ENCODE measurements at regions not wholly inside any gene's neighbourhood (a gene's known extent, or its start where the extent isn't known, plus 50 kb on each side); places are given as distances from the start of the nearest gene placed in this dataset.

GRCh38 chr1:238596703-238597102 is 706.0 kb upstream of the ZP4 start:
- no peak overlapping the region for H3K27ac ChIP-seq
- TF ChIP-seq, protein P1, sequence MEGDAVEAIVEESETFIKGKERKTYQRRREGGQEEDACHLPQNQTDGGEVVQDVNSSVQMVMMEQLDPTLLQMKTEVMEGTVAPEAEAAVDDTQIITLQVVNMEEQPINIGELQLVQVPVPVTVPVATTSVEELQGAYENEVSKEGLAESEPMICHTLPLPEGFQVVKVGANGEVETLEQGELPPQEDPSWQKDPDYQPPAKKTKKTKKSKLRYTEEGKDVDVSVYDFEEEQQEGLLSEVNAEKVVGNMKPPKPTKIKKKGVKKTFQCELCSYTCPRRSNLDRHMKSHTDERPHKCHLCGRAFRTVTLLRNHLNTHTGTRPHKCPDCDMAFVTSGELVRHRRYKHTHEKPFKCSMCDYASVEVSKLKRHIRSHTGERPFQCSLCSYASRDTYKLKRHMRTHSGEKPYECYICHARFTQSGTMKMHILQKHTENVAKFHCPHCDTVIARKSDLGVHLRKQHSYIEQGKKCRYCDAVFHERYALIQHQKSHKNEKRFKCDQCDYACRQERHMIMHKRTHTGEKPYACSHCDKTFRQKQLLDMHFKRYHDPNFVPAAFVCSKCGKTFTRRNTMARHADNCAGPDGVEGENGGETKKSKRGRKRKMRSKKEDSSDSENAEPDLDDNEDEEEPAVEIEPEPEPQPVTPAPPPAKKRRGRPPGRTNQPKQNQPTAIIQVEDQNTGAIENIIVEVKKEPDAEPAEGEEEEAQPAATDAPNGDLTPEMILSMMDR (IDR thresholded peaks at IDR 0.05) = no peak
- no peaks in the 10 kb centered on the region for H3K27me3 ChIP-seq
- no peaks in the 10 kb centered on the region for H3K4me1 ChIP-seq (ENCODE audit: control insufficient read depth in 1 of 2, insufficient read depth in 1 of 2, low read depth in 1 of 2, low read length in 1 of 2)
- H3K36me3 ChIP-seq = no peaks in the 10 kb centered on the region
- H3K9me3 ChIP-seq = no peaks in the 10 kb centered on the region
- no peak overlapping the region for H3K4me3 ChIP-seq (ENCODE audit: low read depth in 1 of 2, low read length in 1 of 2)

- Histone ChIP-seq H3K27me3 (no peaks in the 10 kb centered on the region), H3K36me3 (no peaks in the 10 kb centered on the region), H3K4me1 (ENCODE audit: control insufficient read depth in 1 of 2, insufficient read depth in 1 of 2, low read depth in 1 of 2, low read length in 1 of 2) (no peaks in the 10 kb centered on the region), H3K9me3 (no peaks in the 10 kb centered on the region), H3K27ac (no peak overlapping the region), H3K4me3 (ENCODE audit: low read depth in 1 of 2, low read length in 1 of 2) (no peak overlapping the region)
- TF ChIP-seq, protein P1 (IDR thresholded peaks at IDR 0.05) = no peak
Observed at GRCh38 chr1:238592621-238593020, 701.9 kb upstream of the ZP4 start.

GRCh38 chr1:238589843-238590435 is 699.2 kb upstream of the ZP4 start:
- Histone ChIP-seq H3K4me1 (ENCODE audit: control insufficient read depth in 1 of 2, insufficient read depth in 1 of 2, low read depth in 1 of 2, low read length in 1 of 2) (no peaks in the 10 kb centered on the region), H3K4me3 (ENCODE audit: low read depth in 1 of 2, low read length in 1 of 2) (no peak overlapping the region), H3K9me3 (no peaks in the 10 kb centered on the region), H3K36me3 (no peaks in the 10 kb centered on the region), H3K27ac (no peak overlapping the region), H3K27me3 (no peaks in the 10 kb centered on the region)
- TF ChIP-seq, protein P1 (IDR thresholded peaks at IDR 0.05) = no peak

- Histone ChIP-seq H3K4me1 (ENCODE audit: control insufficient read depth in 1 of 2, insufficient read depth in 1 of 2, low read depth in 1 of 2, low read length in 1 of 2) (no peaks in the 10 kb centered on the region), H3K4me3 (ENCODE audit: low read depth in 1 of 2, low read length in 1 of 2) (no peak overlapping the region), H3K9me3 (no peaks in the 10 kb centered on the region), H3K27ac (no peak overlapping the region), H3K36me3 (no peaks in the 10 kb centered on the region), H3K27me3 (no peaks in the 10 kb centered on the region)
- TF ChIP-seq, protein P1 (IDR thresholded peaks at IDR 0.05) = no peak
Observed at GRCh38 chr1:238582816-238583215, 692.1 kb upstream of the ZP4 start.

- no peaks in the 10 kb centered on the region for H3K4me1 ChIP-seq (ENCODE audit: control insufficient read depth in 1 of 2, insufficient read depth in 1 of 2, low read depth in 1 of 2, low read length in 1 of 2)
- H3K27me3 ChIP-seq = no peaks in the 10 kb centered on the region
- no peaks in the 10 kb centered on the region for H3K36me3 ChIP-seq
- no peaks in the 10 kb centered on the region for H3K9me3 ChIP-seq
- no peak overlapping the region for H3K4me3 ChIP-seq (ENCODE audit: low read depth in 1 of 2, low read length in 1 of 2)
- TF ChIP-seq, protein P1 (IDR thresholded peaks at IDR 0.05) = no peak
- H3K27ac ChIP-seq = no peak overlapping the region
Observed at GRCh38 chr1:238581332-238581731, 690.6 kb upstream of the ZP4 start.

- TF ChIP-seq, protein P1 (IDR thresholded peaks at IDR 0.05) = no peak
- Histone ChIP-seq H3K27me3 (no peaks in the 10 kb centered on the region), H3K27ac (no peak overlapping the region), H3K9me3 (no peaks in the 10 kb centered on the region), H3K4me3 (ENCODE audit: low read depth in 1 of 2, low read length in 1 of 2) (no peak overlapping the region), H3K36me3 (no peaks in the 10 kb centered on the region), H3K4me1 (ENCODE audit: control insufficient read depth in 1 of 2, insufficient read depth in 1 of 2, low read depth in 1 of 2, low read length in 1 of 2) (no peaks in the 10 kb centered on the region)
Observed at GRCh38 chr1:238568735-238569134, 678.0 kb upstream of the ZP4 start.

All from neutrophil (primary cell).